NB4 (cell line): ENCODE measurements at regions not wholly inside any gene's neighbourhood (a gene's known extent, or its start where the extent isn't known, plus 50 kb on each side); places are given as distances from the start of the nearest gene placed in this dataset.

ENCODE experiments used
- CTCF ChIP-seq: IDR thresholded peaks from one replicate; pipeline ENCODE4 v1.5.1; 2012; ENCODE audit warnings: low read depth, low read length
- MAX ChIP-seq: IDR thresholded peaks from 2 replicates; pipeline ENCODE4 v1.6.1; 2011; ENCODE audit warnings: low read depth, low read length
- MYC ChIP-seq: IDR thresholded peaks from 2 replicates; pipeline ENCODE4 v1.6.1; 2011; ENCODE audit warnings: low read depth, low read length
- POLR2A ChIP-seq: IDR thresholded peaks from 2 replicates; pipeline ENCODE4 v1.6.1; 2011; ENCODE audit warnings: mild to moderate bottlenecking; ENCODE audit not compliant: insufficient read length; ENCODE audit errors: extremely low read depth

DNA sequence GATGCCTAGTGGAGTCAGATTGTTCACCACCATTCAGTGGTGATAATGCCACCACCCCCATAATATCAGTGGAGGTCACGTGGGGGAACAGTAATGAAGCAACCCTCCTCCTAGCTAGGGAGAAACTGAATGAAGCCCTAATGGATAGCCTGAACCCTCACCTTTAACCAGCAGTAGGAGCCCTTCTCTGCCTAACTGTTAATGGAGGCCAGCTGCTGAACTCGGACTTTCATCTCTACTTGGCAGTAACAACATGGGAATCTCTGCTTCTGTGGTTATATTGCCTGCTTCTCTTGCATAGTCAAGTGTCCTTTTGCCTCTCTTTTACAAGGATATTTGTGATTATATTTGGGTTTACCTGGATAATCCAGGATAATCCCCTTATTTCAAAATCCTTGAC lies 1097.9 kb downstream of the REEP3 start:
- TF ChIP-seq CTCF (no peak), POLR2A (no peak), MAX (no peak), MYC (no peak)
